HG03108 (cell line): ENCODE measurements at regions not wholly inside any gene's neighbourhood (a gene's known extent, or its start where the extent isn't known, plus 50 kb on each side); places are given as distances from the start of the nearest gene placed in this dataset.
A peak's percentile ranks its signal among the peaks of the same experiment; 100 is the strongest.

Source experiments
- ATAC-seq: cut with Tn5 transposase; IDR thresholded peaks from one replicate; pipeline ENCODE4 v1.9.1; 2021; ENCODE audit warnings: moderate library complexity; ENCODE audit not compliant: unreplicated experiment

- no peak for ATAC-seq
Measured at GRCh38 chr21:25338415-25338814, 268.9 kb downstream of the MRPL39 start.

- ATAC-seq = no peak
Measured at GRCh38 chr21:25334046-25334730, 273.1 kb downstream of the MRPL39 start.

GRCh38 chr21:25331286-25331685 lies 276.0 kb downstream of the MRPL39 start:
- no peak for ATAC-seq

- no peak for ATAC-seq
Measured at GRCh38 chr21:25330266-25330665, 277.0 kb downstream of the MRPL39 start.

GRCh38 chr21:25329227-25329825 lies 278.0 kb downstream of the MRPL39 start:
- ATAC-seq = no peak

GRCh38 chr21:25328736-25329135 lies 278.5 kb downstream of the MRPL39 start:
- no peak for ATAC-seq

GRCh38 chr21:25326181-25326580 lies 281.1 kb downstream of the MRPL39 start:
- no peak for ATAC-seq

GRCh38 chr21:25324666-25325065 lies 282.6 kb downstream of the MRPL39 start:
- no peak for ATAC-seq

GRCh38 chr21:25323356-25323949 lies 283.8 kb downstream of the MRPL39 start:
- ATAC-seq = no peak

- no peak for ATAC-seq
Measured at GRCh38 chr21:25314247-25314646, 293.0 kb downstream of the MRPL39 start.

GRCh38 chr21:25313829-25314228 lies 293.5 kb downstream of the MRPL39 start:
- ATAC-seq = peak; percentile 55

- no peak for ATAC-seq
Measured at GRCh38 chr21:25307489-25307888, 299.8 kb downstream of the MRPL39 start.

- no peak for ATAC-seq
Measured at GRCh38 chr21:25304611-25305010, 302.7 kb downstream of the MRPL39 start.

- ATAC-seq = no peak
Measured at GRCh38 chr21:25300632-25301031, 306.6 kb downstream of the MRPL39 start.

GRCh38 chr21:25298512-25299491 lies 308.5 kb downstream of the MRPL39 start:
- ATAC-seq = peak; percentile 85

GRCh38 chr21:25297117-25297516 lies 310.2 kb downstream of the MRPL39 start:
- no peak for ATAC-seq

- ATAC-seq = no peak
Measured at GRCh38 chr21:25296252-25296651, 311.0 kb downstream of the MRPL39 start.

- ATAC-seq = no peak
Measured at GRCh38 chr21:25292396-25292795, 314.9 kb downstream of the MRPL39 start.

- ATAC-seq = no peak
Measured at GRCh38 chr21:25283720-25284119, 323.6 kb downstream of the MRPL39 start.

- no peak for ATAC-seq
Measured at GRCh38 chr21:25281134-25281533, 326.1 kb downstream of the MRPL39 start.

- no peak for ATAC-seq
Measured at GRCh38 chr21:25280061-25280460, 327.2 kb downstream of the MRPL39 start.
